ENCODE measurements at regions not wholly inside any gene's neighbourhood (a gene's known extent, or its start where the extent isn't known, plus 50 kb on each side); places are given as distances from the start of the nearest gene placed in this dataset.

DNA sequence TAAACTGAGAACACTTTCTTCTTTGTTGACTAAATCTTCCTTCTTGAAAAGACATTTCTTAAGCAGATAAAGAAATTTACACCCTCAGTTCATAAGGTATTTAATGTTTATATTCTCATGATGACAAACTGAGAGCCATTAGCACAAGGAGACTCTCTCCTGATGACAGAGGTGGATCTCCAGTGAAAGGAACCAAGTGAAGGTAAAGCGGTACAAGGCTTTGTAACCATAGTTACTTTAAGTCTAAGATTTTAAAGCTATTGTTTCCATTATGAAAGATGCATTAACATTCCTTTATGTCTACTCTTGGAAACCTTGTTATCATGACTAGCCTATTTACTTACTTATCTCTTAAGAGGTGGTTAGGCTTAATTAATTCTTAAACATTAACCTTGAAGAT, 737.1 kb downstream of the MECOM start:
- no peak overlapping the region for H3K4me3 Mint-ChIP-seq
- Histone ChIP-seq H2AFZ (no peak overlapping the region), H4K20me1 (replicated peaks; ENCODE audit: insufficient read depth) (no peaks in the 10 kb centered on the region), H3K4me2 (no peak overlapping the region), H3K27ac (ENCODE audit: low read depth) (no peak overlapping the region), H3K9me2 (ENCODE audit: insufficient read depth) (peaks cover 4% of the 10 kb centered on the region; the same call in 1 of the 2 replicates), H3K4me3 (no peak overlapping the region), H3K36me3 (ENCODE audit: insufficient read depth) (no peaks in the 10 kb centered on the region), H3F3A (replicated peaks; ENCODE audit: low read depth) (no peaks in the 10 kb centered on the region), H3K4me1 (ENCODE audit: insufficient read depth) (0 out of 2 replicates have a peak, but pooled peaks cover 8% of the 10 kb centered on the region), H3K27me3 (ENCODE audit: insufficient read depth) (no peaks in the 10 kb centered on the region), H3K79me2 (replicated peaks; ENCODE audit: insufficient read depth) (no peaks in the 10 kb centered on the region)
- peaks cover 1% of the 10 kb centered on the region for H3K27me3 Mint-ChIP-seq (ENCODE audit: insufficient read depth, low read depth, poor library complexity)
- no peak for ATAC-seq
- H3K27ac Mint-ChIP-seq = no peak overlapping the region
- no peak for DNase-seq (ENCODE audit: low spot score)
- H3K4me1 Mint-ChIP-seq = peaks cover 16% of the 10 kb centered on the region
- no peaks in the 10 kb centered on the region for H3K9me3 Mint-ChIP-seq
- TF ChIP-seq ETS1 (IDR thresholded peaks at IDR 0.05) (no peak), EZH2phosphoT487 (IDR thresholded peaks at IDR 0.05; ENCODE audit: unreplicated experiment) (no peak), ZNF462 (CRISPR knock-in tag; IDR thresholded peaks at IDR 0.05) (no peak), CREB1 (CRISPR knock-in tag; IDR thresholded peaks at IDR 0.05; ENCODE audit: low read depth) (no peak)
- peaks cover 3% of the 10 kb centered on the region; the same call in 1 of the 3 replicates for H3K36me3 Mint-ChIP-seq (ENCODE audit: low read depth)

DNA sequence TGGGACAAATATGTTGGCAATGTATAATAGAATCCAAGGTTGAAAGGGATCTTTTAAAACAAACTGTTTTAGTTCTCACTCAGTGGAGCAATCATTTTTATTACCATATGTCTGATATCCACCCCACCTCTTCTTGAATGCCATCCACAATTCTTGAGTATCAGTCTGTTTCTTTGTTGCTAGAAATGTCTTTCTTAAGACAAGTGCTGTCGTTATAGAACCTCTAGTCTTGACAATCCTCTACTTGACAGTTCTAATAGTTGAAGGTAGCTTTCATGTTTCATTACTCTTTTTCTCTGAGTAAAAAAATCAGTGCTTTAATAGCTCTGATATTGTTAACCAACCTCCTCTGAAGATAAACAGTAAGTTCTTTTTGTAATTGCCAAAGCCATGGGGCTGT, 737.9 kb downstream of the MECOM start:
- Histone ChIP-seq H3K36me3 (ENCODE audit: insufficient read depth) (no peaks in the 10 kb centered on the region), H3K27me3 (ENCODE audit: insufficient read depth) (no peaks in the 10 kb centered on the region), H3K4me3 (no peak overlapping the region), H3F3A (replicated peaks; ENCODE audit: low read depth) (no peaks in the 10 kb centered on the region), H3K79me2 (replicated peaks; ENCODE audit: insufficient read depth) (no peaks in the 10 kb centered on the region), H2AFZ (no peak overlapping the region), H3K27ac (ENCODE audit: low read depth) (no peak overlapping the region), H3K4me2 (no peak overlapping the region), H3K4me1 (ENCODE audit: insufficient read depth) (0 out of 2 replicates have a peak, but pooled peaks cover 8% of the 10 kb centered on the region), H4K20me1 (replicated peaks; ENCODE audit: insufficient read depth) (no peaks in the 10 kb centered on the region), H3K9me2 (ENCODE audit: insufficient read depth) (peaks cover 4% of the 10 kb centered on the region; the same call in 1 of the 2 replicates)
- no peak for TF ChIP-seq REST (IDR thresholded peaks at IDR 0.05; ENCODE audit: unreplicated experiment)
- no peak for TF ChIP-seq ZNF331 (CRISPR knock-in tag; IDR thresholded peaks at IDR 0.05; ENCODE audit: low read depth)
- TF ChIP-seq NANOG (IDR thresholded peaks at IDR 0.05; ENCODE audit: borderline replicate concordance) = no peak
- no peak for TF ChIP-seq CREB1 (CRISPR knock-in tag; IDR thresholded peaks at IDR 0.05; ENCODE audit: low read depth)
- TF ChIP-seq ETS1 (IDR thresholded peaks at IDR 0.05) = no peak
- Mint-ChIP-seq H3K27me3 (ENCODE audit: insufficient read depth, low read depth, poor library complexity) (no peaks in the 10 kb centered on the region), H3K9me3 (no peaks in the 10 kb centered on the region), H3K4me3 (no peak overlapping the region), H3K36me3 (ENCODE audit: low read depth) (no peaks in the 10 kb centered on the region), H3K27ac (no peak overlapping the region), H3K4me1 (peaks cover 13% of the 10 kb centered on the region)
- no peak for DNase-seq (ENCODE audit: low spot score)
- ATAC-seq = no peak

All from GM23338 (cell line).